ENCODE measurements at regions not wholly inside any gene's neighbourhood (a gene's known extent, or its start where the extent isn't known, plus 50 kb on each side); places are given as distances from the start of the nearest gene placed in this dataset.

- Mint-ChIP-seq H3K36me3 (no peaks in the 10 kb centered on the region), H3K9me3 (no peaks in the 10 kb centered on the region), H3K27ac (no peak overlapping the region)
- DNase-seq (ENCODE audit: low spot score in 2 of 2): no peak
- no peak for ATAC-seq
Observed at GRCh38 chr2:155730804-155731203, 601.7 kb downstream of the NR4A2 start.

- H3K9me3 Mint-ChIP-seq: no peaks in the 10 kb centered on the region
- no peak overlapping the region for H3K27ac Mint-ChIP-seq
- ATAC-seq (no peak), DNase-seq (ENCODE audit: low spot score in 2 of 2) (no peak)
- H3K36me3 Mint-ChIP-seq: no peaks in the 10 kb centered on the region
Observed at GRCh38 chr2:155727187-155727895, 605.2 kb downstream of the NR4A2 start.

GRCh38 chr2:155722290-155722689, 610.2 kb downstream of the NR4A2 start:
- no peak overlapping the region for H3K27ac Mint-ChIP-seq
- no peaks in the 10 kb centered on the region for H3K9me3 Mint-ChIP-seq
- DNase-seq (ENCODE audit: low spot score in 2 of 2) (no peak), ATAC-seq (no peak)
- H3K36me3 Mint-ChIP-seq: no peaks in the 10 kb centered on the region

- no peaks in the 10 kb centered on the region for H3K36me3 Mint-ChIP-seq
- no peak for ATAC-seq
- H3K9me3 Mint-ChIP-seq: no peaks in the 10 kb centered on the region
- no peak overlapping the region for H3K27ac Mint-ChIP-seq
- no peak for DNase-seq (ENCODE audit: low spot score in 2 of 2)
Observed at GRCh38 chr2:155715705-155716104, 616.8 kb downstream of the NR4A2 start.

GRCh38 chr2:155714983-155715382, 617.5 kb downstream of the NR4A2 start:
- Mint-ChIP-seq H3K9me3 (no peaks in the 10 kb centered on the region), H3K27ac (no peak overlapping the region), H3K36me3 (no peaks in the 10 kb centered on the region)
- DNase-seq (ENCODE audit: low spot score in 2 of 2): no peak
- no peak for ATAC-seq

GRCh38 chr2:155708071-155708470, 624.5 kb downstream of the NR4A2 start:
- DNase-seq (ENCODE audit: low spot score in 2 of 2) (no peak), ATAC-seq (no peak)
- Mint-ChIP-seq H3K9me3 (no peaks in the 10 kb centered on the region), H3K27ac (no peak overlapping the region), H3K36me3 (no peaks in the 10 kb centered on the region)

- ATAC-seq: no peak
- Mint-ChIP-seq H3K36me3 (no peaks in the 10 kb centered on the region), H3K27ac (no peak overlapping the region), H3K9me3 (no peaks in the 10 kb centered on the region)
- DNase-seq (ENCODE audit: low spot score in 2 of 2): no peak
Observed at GRCh38 chr2:155703917-155704316, 628.6 kb downstream of the NR4A2 start.

- no peak overlapping the region for H3K27ac Mint-ChIP-seq
- ATAC-seq: no peak
Observed at GRCh38 chr2:155703048-155703447, 629.5 kb downstream of the NR4A2 start.

GRCh38 chr2:155701721-155702120, 630.8 kb downstream of the NR4A2 start:
- ATAC-seq (no peak), DNase-seq (ENCODE audit: low spot score in 2 of 2) (no peak)
- H3K36me3 Mint-ChIP-seq: no peaks in the 10 kb centered on the region
- no peak overlapping the region for H3K27ac Mint-ChIP-seq
- H3K9me3 Mint-ChIP-seq: peaks cover 0 to 5% of the 10 kb centered on the region in 2 donors

More at GRCh38 chr2:155703048-155703447, 629.5 kb downstream of the NR4A2 start:
- no peaks in the 10 kb centered on the region for H3K9me3 Mint-ChIP-seq
- no peak for DNase-seq (ENCODE audit: low spot score in 2 of 2)
- no peaks in the 10 kb centered on the region for H3K36me3 Mint-ChIP-seq

GRCh38 chr2:155696571-155696970, 636.0 kb downstream of the NR4A2 start:
- no peak for DNase-seq (ENCODE audit: low spot score in 2 of 2)
- Mint-ChIP-seq H3K27ac (no peak overlapping the region), H3K9me3 (peaks cover 0 to 5% of the 10 kb centered on the region in 2 donors), H3K36me3 (no peaks in the 10 kb centered on the region)
- ATAC-seq: no peak

- H3K27ac Mint-ChIP-seq: no peak overlapping the region
- H3K36me3 Mint-ChIP-seq: no peaks in the 10 kb centered on the region
- ATAC-seq: no peak
- peaks cover 0 to 5% of the 10 kb centered on the region in 2 donors for H3K9me3 Mint-ChIP-seq
- no peak for DNase-seq (ENCODE audit: low spot score in 2 of 2)
Observed at GRCh38 chr2:155695505-155695904, 637.0 kb downstream of the NR4A2 start.

- H3K36me3 Mint-ChIP-seq: no peaks in the 10 kb centered on the region
- no peak for ATAC-seq
- DNase-seq (ENCODE audit: low spot score in 2 of 2): no peak
- H3K27ac Mint-ChIP-seq: no peak overlapping the region
- H3K9me3 Mint-ChIP-seq: peaks cover 0 to 4% of the 10 kb centered on the region in 2 donors
Observed at GRCh38 chr2:155692856-155693255, 639.7 kb downstream of the NR4A2 start.

GRCh38 chr2:155692106-155692505, 640.4 kb downstream of the NR4A2 start:
- H3K9me3 Mint-ChIP-seq: no peaks in the 10 kb centered on the region
- H3K36me3 Mint-ChIP-seq: no peaks in the 10 kb centered on the region
- H3K27ac Mint-ChIP-seq: no peak overlapping the region
- no peak for DNase-seq (ENCODE audit: low spot score in 2 of 2)
- ATAC-seq: no peak

GRCh38 chr2:155690785-155691184, 641.7 kb downstream of the NR4A2 start:
- DNase-seq (ENCODE audit: low spot score in 2 of 2) (no peak), ATAC-seq (no peak)
- Mint-ChIP-seq H3K9me3 (peaks cover 0 to 4% of the 10 kb centered on the region in 2 donors), H3K36me3 (no peaks in the 10 kb centered on the region), H3K27ac (no peak overlapping the region)

- no peak for ATAC-seq
- H3K36me3 Mint-ChIP-seq: no peaks in the 10 kb centered on the region
- DNase-seq (ENCODE audit: low spot score in 2 of 2): no peak
- no peak overlapping the region for H3K27ac Mint-ChIP-seq
- H3K9me3 Mint-ChIP-seq: peaks cover 0 to 4% of the 10 kb centered on the region in 2 donors
Observed at GRCh38 chr2:155689791-155690190, 642.7 kb downstream of the NR4A2 start.

- DNase-seq (ENCODE audit: low spot score in 2 of 2) (no peak), ATAC-seq (no peak)
- Mint-ChIP-seq H3K9me3 (peaks cover 0 to 4% of the 10 kb centered on the region in 2 donors), H3K27ac (no peak overlapping the region), H3K36me3 (no peaks in the 10 kb centered on the region)
Observed at GRCh38 chr2:155687181-155687580, 645.3 kb downstream of the NR4A2 start.

GRCh38 chr2:155679647-155680046, 652.9 kb downstream of the NR4A2 start:
- H3K9me3 Mint-ChIP-seq: no peaks in the 10 kb centered on the region
- DNase-seq (ENCODE audit: low spot score in 2 of 2): no peak
- no peak overlapping the region for H3K27ac Mint-ChIP-seq
- no peaks in the 10 kb centered on the region for H3K36me3 Mint-ChIP-seq
- ATAC-seq: no peak

GRCh38 chr2:155675920-155676319, 656.6 kb downstream of the NR4A2 start:
- DNase-seq (ENCODE audit: low spot score in 2 of 2) (no peak), ATAC-seq (no peak)
- Mint-ChIP-seq H3K36me3 (no peaks in the 10 kb centered on the region), H3K9me3 (peaks cover 0 to 4% of the 10 kb centered on the region in 2 donors), H3K27ac (no peak overlapping the region)
